ENCODE measurements at regions not wholly inside any gene's neighbourhood (a gene's known extent, or its start where the extent isn't known, plus 50 kb on each side); places are given as distances from the start of the nearest gene placed in this dataset.
"Not testable (repeated sequence)": the region's sequence is repeated elsewhere in the genome, so short reads cannot be mapped to it uniquely, and the experiment has no call there.

GRCh38 chr3:144431134-144431533 is 459.5 kb downstream of the DIPK2A start:
- DNase-seq (ENCODE audit: low spot score) (no peak), ATAC-seq (no peak)

- ATAC-seq (no peak), DNase-seq (ENCODE audit: low spot score) (no peak)
Measured at GRCh38 chr3:144433006-144433405, 461.4 kb downstream of the DIPK2A start.

- DNase-seq (ENCODE audit: low spot score): no peak
- ATAC-seq: no peak
Measured at GRCh38 chr3:144437989-144438388, 466.4 kb downstream of the DIPK2A start.

GRCh38 chr3:144444061-144444460 is 472.4 kb downstream of the DIPK2A start:
- no peak for ATAC-seq
- DNase-seq (ENCODE audit: low spot score): no peak

- DNase-seq (ENCODE audit: low spot score): no peak
- no peak for ATAC-seq
Measured at GRCh38 chr3:144444546-144444945, 472.9 kb downstream of the DIPK2A start.

GRCh38 chr3:144455841-144456440 is 484.3 kb downstream of the DIPK2A start:
- ATAC-seq (no peak), DNase-seq (ENCODE audit: low spot score) (no peak)

- ATAC-seq: no peak
- DNase-seq (ENCODE audit: low spot score): no peak
Measured at GRCh38 chr3:144457758-144458157, 486.1 kb downstream of the DIPK2A start.

- no peak for ATAC-seq
Measured at GRCh38 chr3:144458283-144458682, 486.7 kb downstream of the DIPK2A start.

GRCh38 chr3:144462337-144462736 is 490.7 kb downstream of the DIPK2A start:
- no peak for ATAC-seq
- DNase-seq (ENCODE audit: low spot score): no peak

More at GRCh38 chr3:144458283-144458682, 486.7 kb downstream of the DIPK2A start:
- no peak for DNase-seq (ENCODE audit: low spot score)

GRCh38 chr3:144463911-144464310 is 492.3 kb downstream of the DIPK2A start:
- no peak for ATAC-seq
- DNase-seq (ENCODE audit: low spot score): no peak

GRCh38 chr3:144466114-144466513 is 494.5 kb downstream of the DIPK2A start:
- no peak for ATAC-seq
- no peak for DNase-seq (ENCODE audit: low spot score)

- DNase-seq (ENCODE audit: low spot score) (no peak), ATAC-seq (no peak)
Measured at GRCh38 chr3:144466540-144466939, 494.9 kb downstream of the DIPK2A start.

GRCh38 chr3:144470666-144471065 is 499.0 kb downstream of the DIPK2A start:
- ATAC-seq: no peak
- DNase-seq (ENCODE audit: low spot score): no peak

GRCh38 chr3:144477593-144477992 is 506.0 kb downstream of the DIPK2A start:
- no peak for DNase-seq (ENCODE audit: low spot score)
- ATAC-seq: no peak

GRCh38 chr3:144480416-144480919 is 508.8 kb downstream of the DIPK2A start:
- ATAC-seq (no peak), DNase-seq (ENCODE audit: low spot score) (no peak)

- DNase-seq (ENCODE audit: low spot score) (no peak), ATAC-seq (no peak)
Measured at GRCh38 chr3:144482876-144483275, 511.3 kb downstream of the DIPK2A start.

GRCh38 chr3:144487011-144487410 is 515.4 kb downstream of the DIPK2A start:
- DNase-seq (ENCODE audit: low spot score) (no peak), ATAC-seq (no peak)

GRCh38 chr3:144488927-144489326 is 517.3 kb downstream of the DIPK2A start:
- no peak for ATAC-seq
- DNase-seq (ENCODE audit: low spot score): no peak

- no peak for DNase-seq (ENCODE audit: low spot score)
- ATAC-seq: no peak
Measured at GRCh38 chr3:144491333-144491732, 519.7 kb downstream of the DIPK2A start.

GRCh38 chr3:144494651-144495050 is 523.0 kb downstream of the DIPK2A start:
- DNase-seq (ENCODE audit: low spot score); ATAC-seq: not testable (repeated sequence)

GRCh38 chr3:144496141-144496835 is 524.7 kb downstream of the DIPK2A start:
- DNase-seq (ENCODE audit: low spot score) (no peak), ATAC-seq (no peak)

- DNase-seq (ENCODE audit: low spot score) (no peak), ATAC-seq (no peak)
Measured at GRCh38 chr3:144497452-144497851, 525.8 kb downstream of the DIPK2A start.
